Transverse colon (tissue), 4 donors: ENCODE measurements at regions not wholly inside any gene's neighbourhood (a gene's known extent, or its start where the extent isn't known, plus 50 kb on each side); places are given as distances from the start of the nearest gene placed in this dataset.

ENCODE experiments used
- DNase-seq: peaks from one replicate; pipeline ENCODE4 v3.0.0-alpha.2; 2019
- H3K27ac ChIP-seq, 4 donors: fragments of 200-600 bp; sonication (generic); 2 replicates each; pipeline ENCODE4 v1.5.1; 2016 to 2018; ENCODE audit warnings: inconsistent platforms in 4 of 4
- H3K27me3 ChIP-seq: fragments of 200-600 bp; sonication (generic); 2 replicates; pipeline ENCODE4 v1.5.1; 2017; ENCODE audit warnings: inconsistent platforms
- H3K36me3 ChIP-seq, 4 donors: fragments of 200-600 bp; sonication (generic); 2 replicates each; pipeline ENCODE4 v1.5.1; 2017 to 2019; ENCODE audit warnings: inconsistent platforms in 4 of 4
- H3K4me1 ChIP-seq, 4 donors: fragments of 200-600 bp; sonication (generic); 2 replicates each; pipeline ENCODE4 v1.5.1; 2017 to 2020; ENCODE audit warnings: inconsistent platforms in 4 of 4
- H3K4me3 ChIP-seq, 4 donors: fragments of 200-600 bp; sonication (generic); 1 replicate in 1 of 4; 2 replicates in 3 of 4; pipeline versions ENCODE4 v1.5.1 to v1.6.1; 2017 to 2019; ENCODE audit warnings: inconsistent platforms in 4 of 4
- H3K9me3 ChIP-seq, 2 donors: fragments of 200-600 bp; sonication (generic); 2 replicates each; pipeline ENCODE4 v1.5.1; 2017 to 2019; ENCODE audit warnings: inconsistent platforms in 2 of 2
- CTCF ChIP-seq, 5 experiments: fragments of 200-600 bp in 3 of 5; fragments of 450-650 bp in 2 of 5; sonication (generic) in 3 of 5; IDR thresholded peaks; 1 replicate in 2 of 5; 2 replicates in 3 of 5; pipeline ENCODE4 v1.5.1; 2016 to 2017; ENCODE audit warnings: antibody characterized with exemption in 5 of 5, inconsistent platforms in 3 of 5, mild to moderate bottlenecking in 2 of 5, moderate library complexity in 1 of 5
- EP300 ChIP-seq: sonication (generic); formaldehyde crosslinking; IDR thresholded peaks from one replicate; pipeline ENCODE4 v1.6.1; 2017; ENCODE audit warnings: antibody characterized with exemption, low read depth
- POLR2A ChIP-seq: fragments of 450-650 bp; IDR thresholded peaks from one replicate; pipeline ENCODE4 v1.6.1; 2016; ENCODE audit warnings: antibody characterized with exemption, mild to moderate bottlenecking, moderate library complexity
- POLR2AphosphoS5 ChIP-seq, 3 donors: sonication (generic); formaldehyde crosslinking; IDR thresholded peaks; one replicate each; pipeline ENCODE4 v1.6.1; 2016; ENCODE audit warnings: antibody characterized with exemption in 3 of 3
- WGBS, 2 donors: methylation state at CpG; one replicate each; pipeline ENCODE4 v1.1.5; 2018; ENCODE audit warnings: low coverage in 1 of 2; 5-methylcytosine and 5-hydroxymethylcytosine counted together
- in situ Hi-C, 4 donors: fragments of 200-750 bp; cut with MboI; loops; one replicate each; pipeline versions ENCODE4 v1.15.0 to v1.15.1; 2017; ENCODE audit warnings: low sequenced_read_pairs in 3 of 4, low pct_ligation_motif_present in 1 of 4, low pct_unique_long_range_greater_than_20kb in 1 of 4
- intact Hi-C: fragments of 100-400 bp; cut with DNase I; formaldehyde crosslinking; loops from one replicate; pipeline ENCODE4 v1.15.1; 2023; ENCODE audit warnings: low total_unique reads

DNA sequence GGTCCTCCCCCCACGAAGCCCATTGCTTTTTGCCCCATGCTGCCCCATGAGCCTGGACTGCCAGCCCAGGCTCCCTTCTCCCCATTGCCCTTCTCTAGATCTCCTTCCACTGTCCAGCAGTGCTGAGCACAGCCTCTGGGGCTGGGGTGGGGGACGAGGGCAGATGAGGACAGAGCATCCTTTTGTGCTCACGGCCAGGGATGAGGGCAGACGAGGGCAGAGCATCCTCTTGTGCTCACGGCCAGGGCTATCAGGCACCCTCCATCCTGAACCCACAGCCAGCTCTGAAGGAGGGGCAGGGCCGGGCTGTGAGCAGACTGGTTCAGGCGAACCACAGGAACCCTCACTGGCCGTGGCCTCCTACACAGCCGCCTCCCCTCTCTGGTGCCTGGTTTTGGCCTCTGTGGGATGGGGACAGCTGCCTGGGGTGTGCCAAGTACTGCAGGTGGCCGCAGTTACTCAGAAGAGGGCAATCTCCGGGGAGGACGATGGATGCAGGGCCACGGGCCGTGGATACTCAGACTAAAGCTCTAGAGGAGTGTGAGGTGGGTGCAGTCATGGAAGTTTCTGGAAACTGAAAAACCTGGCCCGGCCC is 1258.8 kb downstream of the BRD1 start:
- in situ Hi-C loops (no loop called here), intact Hi-C loops (loop anchor here (10.0 kb wide), 1 partner anchor 834 kb away; no protein-coding TSS in a partner anchor)
- WGBS, 2 donors: 87 to 90% methylated on average over 2 to 15 of the region's 15 CpGs
- Histone ChIP-seq H3K4me3 (no peak overlapping the region), H3K4me1 (no peaks in the 10 kb centered on the region), H3K27me3 (peaks cover 9% of the 10 kb centered on the region), H3K9me3 (no peaks in the 10 kb centered on the region), H3K36me3 (no peaks in the 10 kb centered on the region), H3K27ac (no peak overlapping the region)
- no peak for DNase-seq
- TF ChIP-seq POLR2AphosphoS5 (IDR thresholded peaks at IDR 0.05): no peak
- no peak for TF ChIP-seq EP300

- no peak overlapping the region for H3K4me3 ChIP-seq
Observed at GRCh38 chr22:48567213-48567975, 1260.3 kb downstream of the BRD1 start.

DNA sequence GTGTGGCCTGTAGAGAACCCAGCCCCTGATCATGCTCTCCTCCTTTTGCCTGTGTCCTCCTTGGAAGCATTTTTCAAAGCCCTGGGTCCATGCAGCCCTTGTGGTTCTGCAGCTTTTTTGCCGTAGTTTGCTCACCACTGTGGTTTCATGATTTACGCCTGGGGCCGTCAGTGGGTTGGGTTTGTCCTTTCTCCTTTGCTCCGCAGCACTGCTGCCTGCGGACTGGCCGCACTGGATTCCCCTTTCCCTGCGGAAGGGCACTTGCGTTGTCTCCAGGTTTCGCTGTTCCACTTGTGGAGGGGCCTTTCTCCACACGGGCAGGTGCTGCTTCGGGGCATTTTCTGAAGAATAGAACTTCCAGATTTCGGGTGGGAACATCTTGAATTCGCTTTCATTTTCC is 1260.9 kb downstream of the BRD1 start:
- H3K27ac ChIP-seq: no peak overlapping the region
- H3K4me3 ChIP-seq: no peak overlapping the region
- no peaks in the 10 kb centered on the region for H3K36me3 ChIP-seq
- no peaks in the 10 kb centered on the region for H3K4me1 ChIP-seq
- DNase-seq: no peak
- no peaks in the 10 kb centered on the region for H3K27me3 ChIP-seq
- in situ Hi-C loops: no loop called here
- TF ChIP-seq POLR2AphosphoS5 (IDR thresholded peaks at IDR 0.05) (no peak), POLR2A (no peak), EP300 (no peak), CTCF (IDR thresholded peaks at IDR 0.05) (no peak)
- WGBS, 2 donors: 20 to 62% methylated on average over 1 to 13 of the region's 13 CpGs
- intact Hi-C loops: loop anchor here (10.0 kb wide), 1 partner anchor 832 kb away; no protein-coding TSS in a partner anchor
- no peaks in the 10 kb centered on the region for H3K9me3 ChIP-seq

More at GRCh38 chr22:48567213-48567975, 1260.3 kb downstream of the BRD1 start:
- intact Hi-C loops (loop anchor here (10.0 kb wide), 1 partner anchor 833 kb away; no protein-coding TSS in a partner anchor), in situ Hi-C loops (no loop called here)
- no peaks in the 10 kb centered on the region for H3K27me3 ChIP-seq
- no peak overlapping the region for H3K27ac ChIP-seq
- H3K9me3 ChIP-seq: no peaks in the 10 kb centered on the region
- TF ChIP-seq CTCF (IDR thresholded peaks at IDR 0.05) (no peak), POLR2AphosphoS5 (IDR thresholded peaks at IDR 0.05) (no peak), POLR2A (no peak), EP300 (no peak)
- H3K36me3 ChIP-seq: no peaks in the 10 kb centered on the region
- WGBS, 2 donors: 40% methylated on average over 7 to 18 of the region's 18 CpGs
- DNase-seq: no peak
- no peaks in the 10 kb centered on the region for H3K4me1 ChIP-seq

GRCh38 chr22:48565901-48566501 is 1261.7 kb downstream of the BRD1 start:
- Histone ChIP-seq H3K36me3 (no peaks in the 10 kb centered on the region), H3K4me1 (no peaks in the 10 kb centered on the region), H3K4me3 (no peak overlapping the region), H3K27ac (no peak overlapping the region), H3K9me3 (no peaks in the 10 kb centered on the region), H3K27me3 (no peaks in the 10 kb centered on the region)
- intact Hi-C loops (loop anchor here (10.0 kb wide), 1 partner anchor 831 kb away; no protein-coding TSS in a partner anchor), in situ Hi-C loops (no loop called here)
- TF ChIP-seq POLR2AphosphoS5 (IDR thresholded peaks at IDR 0.05) (no peak), CTCF (IDR thresholded peaks at IDR 0.05) (no peak), POLR2A (no peak), EP300 (no peak)
- DNase-seq: no peak
- WGBS, 2 donors: 92 to 95% methylated on average over 3 of the region's 3 CpGs
